Testis (tissue), 2 donors: ENCODE measurements at regions not wholly inside any gene's neighbourhood (a gene's known extent, or its start where the extent isn't known, plus 50 kb on each side); places are given as distances from the start of the nearest gene placed in this dataset.

Experiments
- DNase-seq: peaks from one replicate; pipeline ENCODE4 v3.0.0-alpha.2; 2019
- H3K27ac ChIP-seq, 2 donors: fragments of 200-600 bp; sonication (generic); one replicate each; pipeline ENCODE4 v1.5.1; 2019
- H3K27me3 ChIP-seq: fragments of 200-600 bp; sonication (generic); one replicate; pipeline ENCODE4 v1.5.1; 2019
- H3K36me3 ChIP-seq: fragments of 200-600 bp; sonication (generic); one replicate; pipeline ENCODE4 v1.5.1; 2017; ENCODE audit warnings: low read depth; ENCODE audit errors: missing control alignments
- H3K4me1 ChIP-seq: fragments of 200-600 bp; sonication (generic); one replicate; pipeline ENCODE4 v1.5.1; 2019
- H3K4me3 ChIP-seq, 2 donors: fragments of 200-600 bp; sonication (generic); one replicate each; pipeline ENCODE4 v1.5.1; 2017 to 2019
- H3K9me3 ChIP-seq: fragments of 200-600 bp; sonication (generic); one replicate; pipeline ENCODE4 v1.5.1; 2017
- POLR2A ChIP-seq: fragments of 450-650 bp; IDR thresholded peaks from one replicate; pipeline ENCODE4 v1.6.1; 2017; ENCODE audit warnings: antibody characterized with exemption, mild to moderate bottlenecking, moderate library complexity
- WGBS, 2 donors: methylation state at CpG; one replicate each; pipeline ENCODE4 v1.1.5; 2018; 5-methylcytosine and 5-hydroxymethylcytosine counted together
- intact Hi-C: fragments of 100-400 bp; cut with DNase I; formaldehyde crosslinking; loops from one replicate; pipeline ENCODE4 v1.15.1; 2023; ENCODE audit warnings: low total_unique reads
- TF ChIP-seq, protein P1 (sequence below), 3 experiments: fragments of 450-650 bp in 2 of 3; fragments of 200-600 bp in 1 of 3; sonication (generic) in 1 of 3; IDR thresholded peaks; one replicate each; pipeline ENCODE4 v1.5.1; 2016 to 2019; ENCODE audit warnings: antibody characterized with exemption in 3 of 3, mild to moderate bottlenecking in 2 of 3, moderate library complexity in 1 of 3

DNA sequence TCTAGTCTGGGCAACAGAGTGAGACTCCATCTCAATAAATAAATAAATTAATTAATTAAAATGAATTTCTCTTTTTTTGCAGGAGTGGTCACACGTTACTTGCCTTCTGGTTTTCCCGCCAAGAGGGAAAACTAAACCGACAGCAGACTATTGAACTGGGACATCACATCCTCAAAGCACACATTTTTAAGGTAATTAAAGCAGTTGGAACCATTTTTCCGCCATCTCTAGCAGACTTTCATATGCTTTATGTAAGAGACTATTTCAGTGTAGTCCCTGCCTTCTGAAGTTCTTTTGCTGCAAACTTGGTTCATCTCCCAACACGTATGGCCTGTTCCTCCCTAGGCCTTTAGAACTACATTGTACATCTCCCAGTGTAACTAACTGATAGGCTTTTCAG lies 66.5 kb downstream of the CYB561 start:
- Histone ChIP-seq H3K9me3 (no peaks in the 10 kb centered on the region), H3K27me3 (no peaks in the 10 kb centered on the region), H3K4me1 (no peaks in the 10 kb centered on the region), H3K36me3 (peaks cover 3% of the 10 kb centered on the region), H3K4me3 (no peak overlapping the region), H3K27ac (no peak overlapping the region)
- 87 to 97% methylated on average over 5 of the region's 5 CpGs for WGBS, 2 donors
- DNase-seq = no peak
- intact Hi-C loops = no loop called here
- TF ChIP-seq, protein P1, sequence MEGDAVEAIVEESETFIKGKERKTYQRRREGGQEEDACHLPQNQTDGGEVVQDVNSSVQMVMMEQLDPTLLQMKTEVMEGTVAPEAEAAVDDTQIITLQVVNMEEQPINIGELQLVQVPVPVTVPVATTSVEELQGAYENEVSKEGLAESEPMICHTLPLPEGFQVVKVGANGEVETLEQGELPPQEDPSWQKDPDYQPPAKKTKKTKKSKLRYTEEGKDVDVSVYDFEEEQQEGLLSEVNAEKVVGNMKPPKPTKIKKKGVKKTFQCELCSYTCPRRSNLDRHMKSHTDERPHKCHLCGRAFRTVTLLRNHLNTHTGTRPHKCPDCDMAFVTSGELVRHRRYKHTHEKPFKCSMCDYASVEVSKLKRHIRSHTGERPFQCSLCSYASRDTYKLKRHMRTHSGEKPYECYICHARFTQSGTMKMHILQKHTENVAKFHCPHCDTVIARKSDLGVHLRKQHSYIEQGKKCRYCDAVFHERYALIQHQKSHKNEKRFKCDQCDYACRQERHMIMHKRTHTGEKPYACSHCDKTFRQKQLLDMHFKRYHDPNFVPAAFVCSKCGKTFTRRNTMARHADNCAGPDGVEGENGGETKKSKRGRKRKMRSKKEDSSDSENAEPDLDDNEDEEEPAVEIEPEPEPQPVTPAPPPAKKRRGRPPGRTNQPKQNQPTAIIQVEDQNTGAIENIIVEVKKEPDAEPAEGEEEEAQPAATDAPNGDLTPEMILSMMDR (IDR thresholded peaks at IDR 0.05) = no peak
- TF ChIP-seq POLR2A = no peak

DNA sequence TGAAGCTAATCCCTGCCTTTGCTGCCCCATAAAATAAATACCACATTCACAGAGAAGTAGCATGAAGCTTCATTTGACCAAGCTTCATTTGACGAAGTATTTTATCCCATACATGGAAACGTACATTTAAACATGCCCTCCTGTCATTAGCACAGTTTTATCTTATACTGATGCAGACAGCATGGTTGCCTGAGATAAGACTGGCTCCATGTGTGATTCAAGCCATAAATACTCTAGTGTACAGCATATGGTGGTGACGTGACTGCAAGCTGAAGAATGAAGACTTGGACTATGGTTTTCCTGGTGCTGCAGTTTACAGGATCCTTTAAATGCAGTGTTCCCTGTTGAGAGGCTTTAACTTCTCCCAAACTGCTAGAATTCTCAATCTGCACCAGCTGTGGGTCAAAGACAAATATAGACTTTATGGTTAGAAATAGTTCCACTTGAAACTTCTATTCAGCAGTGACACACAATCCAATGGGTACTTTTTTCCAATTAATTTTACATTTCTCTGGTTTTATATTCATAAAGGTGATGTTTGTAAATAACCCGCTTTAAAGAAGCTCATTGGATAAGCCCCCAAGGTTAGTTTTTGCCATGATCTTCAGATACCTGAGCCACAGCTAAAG lies 64.9 kb downstream of the CYB561 start:
- Histone ChIP-seq H3K27ac (no peak overlapping the region), H3K9me3 (no peaks in the 10 kb centered on the region), H3K4me1 (no peaks in the 10 kb centered on the region), H3K36me3 (peaks cover 3% of the 10 kb centered on the region), H3K4me3 (no peak overlapping the region), H3K27me3 (no peaks in the 10 kb centered on the region)
- WGBS, 2 donors = 80 to 86% methylated on average over 4 of the region's 4 CpGs
- DNase-seq = no peak
- intact Hi-C loops = no loop called here
- TF ChIP-seq, protein P1 (IDR thresholded peaks at IDR 0.05) = no peak
- TF ChIP-seq POLR2A = no peak

DNA sequence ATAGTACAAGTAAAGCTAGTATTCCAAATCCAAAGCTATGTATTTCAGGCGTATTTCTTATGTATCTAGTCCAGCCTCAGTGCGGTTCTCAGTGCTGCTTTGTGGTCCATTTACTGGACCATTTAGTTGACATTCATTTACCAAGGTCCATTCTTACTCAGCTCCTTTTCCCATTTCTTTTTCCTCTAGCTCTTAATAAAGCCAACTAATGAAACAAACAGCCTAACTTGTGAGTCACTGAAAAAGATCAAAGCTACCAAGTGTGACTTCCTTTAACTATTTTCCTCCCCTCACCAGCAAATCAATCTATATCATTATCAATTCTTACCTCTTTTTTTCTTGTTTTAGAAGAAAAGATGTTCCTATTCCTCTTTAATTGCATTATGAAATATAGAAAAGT lies 64.0 kb downstream of the CYB561 start:
- H3K36me3 ChIP-seq = peaks cover 3% of the 10 kb centered on the region
- H3K27me3 ChIP-seq = no peaks in the 10 kb centered on the region
- H3K9me3 ChIP-seq = no peaks in the 10 kb centered on the region
- intact Hi-C loops = no loop called here
- WGBS, 2 donors = 89 to 93% methylated on average over 2 of the region's 2 CpGs
- no peaks in the 10 kb centered on the region for H3K4me1 ChIP-seq
- no peak overlapping the region for H3K27ac ChIP-seq
- DNase-seq = no peak
- TF ChIP-seq POLR2A = no peak
- TF ChIP-seq, protein P1 (IDR thresholded peaks at IDR 0.05) = no peak
- no peak overlapping the region for H3K4me3 ChIP-seq
